HG02852 (cell line): ENCODE measurements at regions not wholly inside any gene's neighbourhood (a gene's known extent, or its start where the extent isn't known, plus 50 kb on each side); places are given as distances from the start of the nearest gene placed in this dataset.
"Not testable (repeated sequence)": the region's sequence is repeated elsewhere in the genome, so short reads cannot be mapped to it uniquely, and the experiment has no call there.

ENCODE experiments used
- ATAC-seq: cut with Tn5 transposase; IDR thresholded peaks from one replicate; pipeline ENCODE4 v1.9.1; 2021; ENCODE audit warnings: mild to moderate bottlenecking, moderate library complexity; ENCODE audit not compliant: unreplicated experiment

GRCh38 chr2:183522489-183523266 is 398.4 kb downstream of the NUP35 start:
- no peak for ATAC-seq

- ATAC-seq, result peak; percentile 83
These were observed 406.2 kb downstream of the NUP35 start for GRCh38 chr2:183530333-183530901.

- no peak for ATAC-seq
These were observed 408.3 kb downstream of the NUP35 start for GRCh38 chr2:183532514-183532913.

- no peak for ATAC-seq
These were observed 408.8 kb downstream of the NUP35 start for GRCh38 chr2:183533021-183533420.

- ATAC-seq, result no peak
These were observed 412.0 kb downstream of the NUP35 start for GRCh38 chr2:183536290-183536689.

GRCh38 chr2:183536714-183537113 is 412.5 kb downstream of the NUP35 start:
- no peak for ATAC-seq

- no peak for ATAC-seq
These were observed 417.5 kb downstream of the NUP35 start for GRCh38 chr2:183541766-183542165.

GRCh38 chr2:183542606-183543005 is 418.4 kb downstream of the NUP35 start:
- ATAC-seq, result no peak

GRCh38 chr2:183543222-183543621 is 419.0 kb downstream of the NUP35 start:
- peak; percentile 23 for ATAC-seq

GRCh38 chr2:183543731-183544130 is 419.5 kb downstream of the NUP35 start:
- ATAC-seq, result peak; percentile 97

- ATAC-seq, result not testable (repeated sequence)
These were observed 422.5 kb downstream of the NUP35 start for GRCh38 chr2:183546560-183547350.

- no peak for ATAC-seq
These were observed 428.5 kb downstream of the NUP35 start for GRCh38 chr2:183552716-183553115.

- ATAC-seq, result no peak
These were observed 440.5 kb downstream of the NUP35 start for GRCh38 chr2:183564726-183565125.

- no peak for ATAC-seq
These were observed 451.2 kb downstream of the NUP35 start for GRCh38 chr2:183575481-183575880.

GRCh38 chr2:183579686-183580085 is 455.4 kb downstream of the NUP35 start:
- ATAC-seq, result no peak

GRCh38 chr2:183592271-183592670 is 468.0 kb downstream of the NUP35 start:
- ATAC-seq, result no peak

GRCh38 chr2:183594150-183594549 is 469.9 kb downstream of the NUP35 start:
- no peak for ATAC-seq

GRCh38 chr2:183597841-183598240 is 473.6 kb downstream of the NUP35 start:
- ATAC-seq, result no peak

GRCh38 chr2:183604065-183604464 is 479.8 kb downstream of the NUP35 start:
- no peak for ATAC-seq

- no peak for ATAC-seq
These were observed 481.2 kb downstream of the NUP35 start for GRCh38 chr2:183605440-183605839.

GRCh38 chr2:183606022-183606717 is 481.9 kb downstream of the NUP35 start:
- ATAC-seq, result no peak
